VCaP (cell line): ENCODE measurements at regions not wholly inside any gene's neighbourhood (a gene's known extent, or its start where the extent isn't known, plus 50 kb on each side); places are given as distances from the start of the nearest gene placed in this dataset.

ENCODE experiments used
- H3K27ac ChIP-seq: fragments of 450-650 bp; 2 replicates; pipeline ENCODE4 v1.5.1; 2017
- TF ChIP-seq, protein P1 (sequence below): fragments of 450-650 bp; conservative IDR thresholded peaks from 2 replicates; pipeline ENCODE4 v1.5.1; 2017; ENCODE audit warnings: mild to moderate bottlenecking, moderate library complexity

DNA sequence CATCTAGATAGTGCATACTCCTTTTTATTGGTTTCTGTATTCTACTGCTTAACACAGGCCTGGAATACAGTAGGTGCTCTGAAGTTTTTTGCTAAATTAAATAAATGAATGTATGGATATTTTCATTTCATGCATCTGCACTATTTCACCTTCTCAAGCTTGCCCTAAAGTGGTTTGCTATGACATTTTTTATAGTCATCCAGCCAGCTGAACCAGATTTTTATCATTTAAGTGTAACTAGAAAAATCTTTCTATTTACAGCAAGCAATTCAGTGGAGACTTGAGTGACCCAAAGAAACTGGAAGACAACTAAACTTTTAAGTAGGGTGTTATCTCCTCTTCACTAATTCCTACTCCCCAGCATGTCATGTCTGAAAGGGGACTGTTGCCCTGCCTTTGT, 354.9 kb downstream of the OSR1 start:
- peak overlapping the region; percentile 10; the same call in 1 of the 2 replicates for H3K27ac ChIP-seq
- TF ChIP-seq, protein P1, sequence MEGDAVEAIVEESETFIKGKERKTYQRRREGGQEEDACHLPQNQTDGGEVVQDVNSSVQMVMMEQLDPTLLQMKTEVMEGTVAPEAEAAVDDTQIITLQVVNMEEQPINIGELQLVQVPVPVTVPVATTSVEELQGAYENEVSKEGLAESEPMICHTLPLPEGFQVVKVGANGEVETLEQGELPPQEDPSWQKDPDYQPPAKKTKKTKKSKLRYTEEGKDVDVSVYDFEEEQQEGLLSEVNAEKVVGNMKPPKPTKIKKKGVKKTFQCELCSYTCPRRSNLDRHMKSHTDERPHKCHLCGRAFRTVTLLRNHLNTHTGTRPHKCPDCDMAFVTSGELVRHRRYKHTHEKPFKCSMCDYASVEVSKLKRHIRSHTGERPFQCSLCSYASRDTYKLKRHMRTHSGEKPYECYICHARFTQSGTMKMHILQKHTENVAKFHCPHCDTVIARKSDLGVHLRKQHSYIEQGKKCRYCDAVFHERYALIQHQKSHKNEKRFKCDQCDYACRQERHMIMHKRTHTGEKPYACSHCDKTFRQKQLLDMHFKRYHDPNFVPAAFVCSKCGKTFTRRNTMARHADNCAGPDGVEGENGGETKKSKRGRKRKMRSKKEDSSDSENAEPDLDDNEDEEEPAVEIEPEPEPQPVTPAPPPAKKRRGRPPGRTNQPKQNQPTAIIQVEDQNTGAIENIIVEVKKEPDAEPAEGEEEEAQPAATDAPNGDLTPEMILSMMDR, result no peak

DNA sequence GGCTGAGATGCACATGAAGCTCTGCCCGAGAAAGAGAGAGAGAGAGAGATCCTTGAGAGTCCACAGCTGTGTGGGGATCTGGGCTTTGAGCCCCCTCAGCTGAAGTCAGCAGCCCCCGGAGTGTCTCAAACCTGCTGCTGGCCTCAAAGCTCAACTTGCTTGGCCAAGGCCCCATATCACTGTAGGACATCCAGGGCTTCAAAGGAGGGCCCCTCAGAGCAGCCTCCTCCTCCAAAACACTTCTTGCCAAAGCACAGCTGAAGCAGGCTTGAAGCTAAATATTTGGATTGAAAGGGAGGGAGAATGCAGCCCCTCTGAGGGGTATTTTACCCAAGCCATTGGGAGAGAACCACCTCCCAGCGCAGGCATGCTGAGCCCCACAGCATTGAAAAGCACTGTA, 357.6 kb downstream of the OSR1 start:
- no peak overlapping the region for H3K27ac ChIP-seq
- TF ChIP-seq, protein P1, result no peak

GRCh38 chr2:18999198-18999597, 359.2 kb downstream of the OSR1 start:
- H3K27ac ChIP-seq, result no peak overlapping the region
- TF ChIP-seq, protein P1, result no peak

DNA sequence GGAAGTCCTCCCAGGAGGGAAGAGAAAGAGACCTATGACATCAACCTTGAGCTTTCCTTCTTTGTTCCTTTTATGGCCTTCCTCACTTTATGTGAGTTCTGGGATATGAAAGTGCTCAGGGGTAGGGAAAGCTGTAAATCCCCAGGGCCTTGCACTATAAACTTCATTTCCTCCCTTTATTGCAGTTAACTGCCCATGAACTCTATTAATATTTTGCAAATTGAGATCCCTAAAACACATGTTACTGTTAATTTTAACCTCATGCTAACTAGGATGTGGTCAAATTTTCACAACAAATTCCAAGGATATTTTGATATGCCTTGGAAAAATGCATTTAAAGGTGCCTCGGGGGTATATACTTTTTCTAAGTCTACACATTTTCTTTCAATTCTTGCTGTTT, 359.9 kb downstream of the OSR1 start:
- H3K27ac ChIP-seq, result no peak overlapping the region
- TF ChIP-seq, protein P1, result no peak

- no peak overlapping the region; the same call in 1 of the 2 replicates for H3K27ac ChIP-seq
- TF ChIP-seq, protein P1, result no peak
These were observed 364.6 kb downstream of the OSR1 start for GRCh38 chr2:18993756-18994338.

DNA sequence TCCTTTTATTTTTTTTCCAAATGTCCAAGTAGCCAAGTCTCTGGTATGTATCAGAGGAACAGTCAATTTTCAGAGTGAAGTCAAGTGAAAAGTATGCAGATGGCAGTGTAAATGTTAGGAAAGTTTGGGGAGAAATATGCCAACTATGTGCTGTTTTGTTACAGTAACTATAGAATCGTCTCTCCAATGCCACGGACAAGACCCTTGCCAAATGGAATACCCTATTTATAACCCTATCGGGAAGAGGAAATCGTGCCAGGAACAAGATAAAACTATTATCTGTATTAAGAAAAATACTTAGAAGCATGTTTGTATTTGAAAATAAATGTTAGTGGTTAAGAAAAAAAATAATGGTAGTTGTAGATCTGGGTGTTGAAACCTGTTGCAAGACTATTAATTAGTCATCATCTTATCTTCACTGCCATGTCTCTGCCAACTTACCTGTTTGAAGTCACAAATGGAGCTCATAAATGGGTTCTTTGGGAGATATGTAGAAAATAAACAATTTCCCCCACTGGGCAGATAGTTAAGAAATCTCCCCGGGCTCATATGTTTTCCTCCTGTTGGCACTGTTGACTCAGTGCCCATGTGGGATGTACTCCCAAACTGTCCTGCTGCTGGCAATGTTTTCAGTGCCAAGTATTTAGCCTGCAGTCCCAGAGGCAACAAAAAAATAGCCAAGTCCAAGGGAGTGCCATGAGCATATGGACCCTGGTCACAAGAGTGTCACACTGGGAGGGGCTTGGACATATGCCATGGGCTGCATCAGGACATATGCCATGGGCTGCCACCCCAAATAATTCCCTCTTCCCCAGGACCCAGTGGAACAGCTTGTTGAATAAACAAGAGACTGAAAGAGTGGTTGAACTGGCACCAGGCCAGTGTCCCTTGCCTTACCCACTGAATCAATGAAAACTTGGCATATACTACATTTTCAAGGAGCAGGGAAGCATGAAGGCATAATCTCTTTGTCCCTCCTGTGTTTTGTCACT, 366.9 kb downstream of the OSR1 start:
- peak overlapping the region; percentile 62 for H3K27ac ChIP-seq
- TF ChIP-seq, protein P1, result no peak

DNA sequence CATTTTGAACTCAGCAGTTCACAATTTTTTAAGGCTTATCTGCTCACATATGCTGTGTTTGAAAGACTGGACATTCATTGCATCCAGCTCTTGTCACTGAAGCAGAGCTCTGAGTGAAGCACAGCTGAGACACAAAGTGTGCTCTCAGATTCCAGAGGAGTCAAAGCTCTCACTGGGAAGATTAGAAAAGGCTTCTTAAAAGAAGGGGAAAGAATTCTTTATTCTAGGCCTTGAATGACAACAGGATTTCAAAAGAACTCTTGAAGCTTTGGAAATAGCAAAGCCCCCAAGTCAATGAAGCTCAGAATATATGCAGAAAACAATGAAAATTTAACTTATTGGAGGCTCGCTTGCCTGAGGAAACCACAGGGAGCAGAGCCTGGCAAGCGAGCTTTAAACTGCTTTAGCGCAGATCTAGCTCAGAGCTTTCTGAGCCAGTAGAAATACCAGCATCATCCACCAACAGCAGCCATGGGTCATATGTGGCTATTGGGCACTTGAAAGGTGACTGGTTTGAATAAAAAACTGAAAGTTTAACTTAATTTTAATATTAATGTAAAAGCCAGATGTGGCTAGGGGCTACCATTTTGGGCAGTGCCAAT, 369.7 kb downstream of the OSR1 start:
- no peak overlapping the region for H3K27ac ChIP-seq
- TF ChIP-seq, protein P1, result no peak
